NCI-H69 (cell line): ENCODE measurements at regions not wholly inside any gene's neighbourhood (a gene's known extent, or its start where the extent isn't known, plus 50 kb on each side); places are given as distances from the start of the nearest gene placed in this dataset.
"Not testable (repeated sequence)": the region's sequence is repeated elsewhere in the genome, so short reads cannot be mapped to it uniquely, and the experiment has no call there.

ENCODE experiments used
- DNase-seq: peaks from one replicate; lab custom pipeline; 2025; lab: John Stamatoyannopoulos, UW

DNA sequence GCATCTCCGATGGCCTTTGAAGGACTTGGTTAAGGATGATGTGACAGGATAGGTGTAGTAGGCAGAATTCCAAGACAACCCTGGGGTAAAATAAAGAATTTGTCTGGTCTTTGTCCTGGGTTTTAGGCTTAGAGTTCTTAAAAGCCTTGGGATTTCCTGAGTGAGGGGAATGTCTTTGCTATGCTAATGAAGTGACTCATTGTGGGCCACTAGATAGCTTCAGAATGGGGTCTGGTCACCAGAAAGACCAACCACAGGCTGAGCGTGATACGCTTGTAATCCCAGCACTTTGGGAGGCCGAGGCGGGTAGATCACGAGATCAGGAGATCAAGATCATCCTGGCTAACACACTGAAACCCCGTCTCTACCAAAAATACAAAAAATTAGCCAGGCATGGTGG lies 182.8 kb upstream of the TOX3 start:
- no peak for DNase-seq

DNA sequence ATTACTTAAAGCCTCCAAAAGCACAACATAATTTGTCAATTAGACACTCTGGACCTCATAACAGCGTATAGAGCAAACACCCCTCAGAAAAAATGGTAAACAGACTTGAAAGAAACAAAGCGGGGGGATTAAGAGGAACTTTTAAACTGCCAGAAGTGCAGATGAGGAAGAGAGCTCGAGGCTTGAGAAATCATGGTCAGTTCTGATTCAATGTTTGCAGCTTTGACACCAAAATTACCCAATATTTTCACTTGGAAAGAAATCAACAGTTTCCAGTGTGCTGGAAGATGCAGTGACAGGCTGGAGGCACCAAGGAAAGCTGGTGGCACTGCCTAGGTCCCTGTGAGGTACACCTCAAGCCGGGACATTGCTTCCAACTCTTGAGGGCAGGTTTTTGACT lies 180.9 kb upstream of the TOX3 start:
- DNase-seq = no peak

DNA sequence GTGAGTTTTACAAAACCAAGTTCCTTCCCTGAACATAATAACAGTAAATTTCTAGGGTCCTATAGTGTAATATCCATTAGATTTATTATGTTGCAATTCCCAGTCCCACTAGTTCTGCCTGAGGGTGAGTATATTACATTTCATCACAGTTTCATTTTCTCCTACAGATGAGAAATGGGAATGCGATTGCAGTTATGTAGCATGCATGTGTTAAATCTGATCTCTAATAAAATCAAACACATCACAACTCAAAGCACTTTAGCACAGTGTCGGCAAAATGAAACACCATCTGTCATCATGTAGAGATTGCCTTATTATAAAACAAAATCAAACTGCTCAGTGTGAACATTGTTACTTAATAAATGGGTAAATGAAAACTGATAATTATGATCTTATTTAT lies 180.5 kb upstream of the TOX3 start:
- DNase-seq = peak; percentile 80

DNA sequence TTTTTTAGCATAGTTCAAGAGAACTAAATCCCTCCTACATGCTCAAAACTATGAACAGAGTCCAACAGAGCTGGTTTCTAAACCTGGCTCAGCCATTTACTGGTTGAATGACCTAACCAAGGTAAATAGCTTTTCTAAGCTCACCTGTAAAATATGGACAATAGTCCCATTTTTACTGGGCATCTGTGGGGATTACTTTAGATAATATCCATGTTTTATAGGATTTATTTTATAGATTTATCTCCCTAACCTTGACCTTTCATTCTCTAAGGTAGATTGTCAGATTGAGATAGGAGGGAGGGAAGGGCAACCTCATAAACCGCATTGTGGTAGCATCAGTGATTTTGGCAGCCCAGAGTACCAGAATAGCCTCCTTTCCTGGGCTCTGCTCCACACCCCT lies 178.5 kb upstream of the TOX3 start:
- no peak for DNase-seq

DNA sequence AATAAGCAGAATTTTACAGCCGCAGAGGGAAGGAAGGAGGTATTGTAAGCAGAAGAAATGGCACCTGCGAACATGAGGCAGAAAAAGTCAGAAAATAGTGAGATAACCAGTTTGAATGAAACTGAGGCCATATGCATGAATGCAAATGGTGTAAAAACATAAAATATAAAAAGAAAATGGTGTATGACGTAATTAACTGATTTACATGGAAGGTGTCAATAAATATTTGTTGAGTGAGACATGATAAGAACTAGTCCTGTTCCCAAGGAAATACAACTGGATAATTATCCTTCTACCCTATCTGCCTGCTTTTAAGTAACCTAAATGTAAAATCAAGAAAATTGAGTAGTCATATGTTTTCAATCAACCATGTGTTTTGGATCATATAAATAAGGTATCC lies 178.1 kb upstream of the TOX3 start:
- no peak for DNase-seq

DNA sequence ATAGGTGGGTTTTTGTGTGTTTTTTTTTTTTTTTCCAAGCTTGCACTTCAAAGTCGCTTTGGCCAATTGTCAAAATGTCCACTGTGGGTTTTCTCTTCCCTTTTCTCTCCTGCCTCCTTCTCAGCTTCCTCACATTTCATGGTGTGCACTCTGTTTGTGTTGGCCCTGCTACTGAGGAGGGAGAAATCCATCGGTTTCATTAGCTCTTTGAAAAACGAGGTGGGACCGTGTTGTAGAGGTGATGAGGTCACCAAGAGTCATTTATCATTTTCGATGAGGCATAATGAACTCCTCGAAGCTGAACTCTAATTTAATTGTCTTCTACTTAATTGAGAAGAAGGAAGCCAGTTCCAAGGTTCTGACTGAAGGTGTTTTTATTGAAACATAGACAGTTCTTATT lies 174.4 kb upstream of the TOX3 start:
- peak; percentile 65 for DNase-seq

DNA sequence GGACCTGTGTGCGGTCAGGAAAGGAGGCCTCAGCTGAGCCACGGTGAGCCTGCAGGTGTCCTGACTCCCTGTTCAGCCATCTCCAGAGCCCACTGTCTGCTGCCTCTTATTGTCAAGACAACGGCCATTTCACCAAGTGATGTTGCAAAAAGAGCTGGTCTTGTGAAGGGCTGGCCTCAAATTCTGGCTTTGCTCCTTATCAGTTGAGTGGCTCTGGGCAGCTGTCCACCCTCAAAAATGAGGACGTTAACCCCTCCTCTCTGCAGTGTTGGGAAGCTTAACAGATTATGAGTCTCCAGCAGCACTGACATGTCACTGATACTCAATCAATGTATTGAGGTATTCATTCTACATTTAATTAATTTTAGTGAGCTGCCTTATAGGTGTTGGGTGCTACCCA lies 171.1 kb upstream of the TOX3 start:
- DNase-seq = no peak

DNA sequence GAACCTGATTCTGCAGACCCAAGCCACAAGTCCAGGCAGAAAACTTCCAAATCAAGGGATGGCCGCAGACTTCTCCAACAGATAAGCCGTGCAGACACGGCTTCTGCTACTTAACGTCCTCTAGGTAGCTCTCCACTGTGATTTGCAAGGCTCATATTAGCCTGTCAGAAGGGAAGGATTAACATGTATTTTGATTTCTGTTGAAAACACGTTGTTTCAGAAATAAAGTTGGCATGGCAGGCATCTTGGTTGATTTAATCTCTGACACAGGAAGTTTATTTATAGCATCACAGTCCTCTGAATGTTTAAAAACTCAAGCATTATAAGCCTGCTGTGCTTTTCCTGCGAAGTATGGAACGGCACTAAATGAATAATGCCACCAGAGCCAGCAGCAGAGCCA lies 166.8 kb upstream of the TOX3 start:
- no peak for DNase-seq

DNA sequence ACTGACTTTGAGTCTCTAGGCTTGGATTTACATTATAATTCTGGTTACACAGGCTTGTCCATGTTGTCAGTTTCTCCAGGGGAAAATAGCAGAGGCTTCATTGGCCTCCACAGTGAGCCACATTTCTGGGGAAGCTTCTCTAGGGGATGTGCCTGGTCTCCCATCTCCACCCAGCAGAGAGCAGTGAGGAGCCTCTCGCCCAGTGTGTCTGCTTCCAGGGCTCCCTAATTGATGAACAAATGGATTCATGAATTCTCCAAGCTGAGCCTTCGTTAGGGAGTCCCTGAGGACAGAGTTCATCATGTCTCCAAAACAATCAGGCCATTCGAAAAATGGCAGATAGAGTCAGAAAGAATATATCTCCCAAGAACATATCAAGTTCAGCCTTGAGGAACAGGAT lies 162.4 kb upstream of the TOX3 start:
- no peak for DNase-seq

DNA sequence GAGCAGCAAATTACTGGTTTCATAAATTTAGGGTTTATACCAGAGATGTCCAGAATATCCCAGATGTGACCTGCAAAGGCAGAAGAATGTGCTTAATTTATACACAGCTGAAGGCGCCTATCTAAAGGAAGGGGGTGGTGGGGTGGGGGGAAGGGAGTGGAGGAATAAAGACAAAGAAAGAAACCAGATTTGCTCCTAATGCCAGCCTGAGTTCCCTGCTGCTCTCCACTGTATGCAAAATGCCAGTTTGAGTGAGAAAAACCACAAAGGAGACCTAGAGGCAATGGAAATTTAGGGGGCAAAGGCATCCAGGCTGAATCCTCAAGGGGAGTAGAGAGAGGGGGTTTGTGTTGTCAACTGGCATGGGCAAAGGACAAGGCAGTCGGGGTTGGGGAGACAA lies 161.5 kb upstream of the TOX3 start:
- DNase-seq = no peak

DNA sequence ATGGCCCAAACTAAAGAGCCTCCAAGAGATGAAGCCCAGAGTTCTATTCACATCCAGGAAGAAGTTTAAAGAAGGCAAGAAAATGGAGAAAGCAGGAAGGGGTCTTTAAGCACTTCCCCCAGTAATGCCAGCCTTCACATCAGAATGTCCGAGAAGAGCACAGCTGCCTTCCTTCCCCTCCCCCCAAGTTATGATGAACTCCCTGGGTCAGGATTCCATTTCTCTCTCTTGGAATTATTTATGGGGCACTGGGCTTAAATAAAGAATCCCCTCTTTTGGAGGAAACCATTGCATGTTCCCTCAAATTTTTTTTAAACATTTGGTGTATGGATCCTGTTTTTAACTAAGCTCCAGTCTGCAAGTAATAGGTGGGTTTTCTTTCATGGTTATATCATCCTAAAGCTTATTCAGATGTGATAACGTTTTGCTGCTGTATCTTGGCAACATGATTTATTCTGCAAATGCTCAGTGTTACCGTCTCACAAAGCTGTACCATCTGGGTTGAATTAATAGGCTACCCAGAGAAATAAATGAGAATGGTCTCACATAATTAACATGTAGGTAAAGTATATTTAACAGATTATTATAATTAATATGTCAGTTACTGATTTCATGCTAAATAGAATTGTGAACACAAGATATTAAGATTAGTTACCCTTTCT lies 160.9 kb upstream of the TOX3 start:
- DNase-seq = peak; percentile 45

DNA sequence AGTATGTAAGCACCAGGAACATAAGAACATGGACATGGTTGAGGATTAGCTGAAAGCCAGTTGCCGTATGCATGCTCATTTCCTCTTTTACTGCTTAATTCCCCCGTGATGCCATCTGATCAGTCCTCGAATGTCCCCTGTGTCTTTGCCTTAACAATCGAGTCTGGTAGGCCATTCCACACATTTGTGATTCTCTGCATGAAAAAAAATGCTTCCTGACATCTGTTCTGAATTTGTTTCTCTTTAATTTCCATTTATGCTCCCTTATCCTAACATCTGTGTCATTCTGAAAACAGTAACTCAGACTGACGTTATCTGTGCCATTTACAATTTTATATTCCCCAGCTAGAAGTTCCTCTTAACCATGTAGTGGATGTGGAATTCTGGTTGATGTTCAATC lies 158.2 kb upstream of the TOX3 start:
- DNase-seq = no peak

DNA sequence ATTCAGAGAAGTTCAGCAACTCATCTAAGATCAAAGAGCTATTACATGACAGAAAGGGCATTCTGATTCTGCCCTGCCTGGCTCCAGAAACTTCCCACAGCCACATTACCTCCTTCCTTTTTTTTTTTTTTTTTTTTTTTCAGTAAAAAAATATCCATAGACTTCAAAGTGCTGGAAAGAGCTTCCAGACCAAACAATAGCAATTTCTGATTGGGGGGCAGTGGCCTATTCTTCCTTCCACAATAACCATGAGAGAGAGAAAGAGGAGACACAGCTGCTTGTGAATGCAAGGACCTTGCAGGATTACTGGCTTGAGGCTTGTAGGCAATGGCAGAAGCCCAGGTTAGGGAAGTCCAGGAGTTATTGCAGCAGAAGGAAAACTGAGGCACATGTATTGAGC lies 151.0 kb upstream of the TOX3 start:
- no peak for DNase-seq

DNA sequence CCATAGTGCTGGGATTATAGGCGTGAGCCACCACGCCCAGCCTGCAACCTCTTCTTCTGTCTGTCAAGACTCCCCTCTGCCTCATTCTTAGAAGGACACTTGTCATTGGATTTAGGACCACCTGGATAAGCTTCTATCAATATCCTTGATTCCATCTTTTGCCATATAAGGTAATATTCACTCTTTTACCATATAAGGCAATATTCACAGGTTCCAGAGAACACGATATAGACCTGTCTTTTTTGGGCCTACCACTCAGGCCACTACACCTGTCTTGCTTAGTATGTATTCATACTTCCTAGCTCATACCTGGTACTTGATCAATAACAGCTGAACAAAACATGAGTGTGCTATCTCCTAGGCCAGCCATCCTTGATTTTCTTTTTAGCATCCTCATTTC lies 149.2 kb upstream of the TOX3 start:
- DNase-seq = no peak

DNA sequence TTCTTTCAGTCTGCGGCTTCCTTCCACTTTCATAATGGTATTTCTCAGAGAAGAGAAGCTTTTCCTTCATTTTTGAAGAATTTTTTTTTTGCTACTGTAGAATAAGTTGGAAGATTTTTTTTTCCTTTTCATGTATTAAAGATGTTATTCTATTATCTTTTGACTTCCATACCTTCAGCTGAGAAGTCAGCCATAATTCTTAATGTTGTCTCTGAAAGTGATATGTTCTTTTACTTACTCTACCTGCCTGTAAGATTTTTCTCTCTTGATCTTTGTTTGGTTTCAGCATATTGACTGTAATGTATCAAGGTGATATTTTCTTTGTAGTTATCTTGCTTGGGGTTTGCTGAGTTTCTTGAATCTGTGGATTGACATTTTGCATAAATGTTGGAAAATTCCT lies 143.5 kb upstream of the TOX3 start:
- no peak for DNase-seq

DNA sequence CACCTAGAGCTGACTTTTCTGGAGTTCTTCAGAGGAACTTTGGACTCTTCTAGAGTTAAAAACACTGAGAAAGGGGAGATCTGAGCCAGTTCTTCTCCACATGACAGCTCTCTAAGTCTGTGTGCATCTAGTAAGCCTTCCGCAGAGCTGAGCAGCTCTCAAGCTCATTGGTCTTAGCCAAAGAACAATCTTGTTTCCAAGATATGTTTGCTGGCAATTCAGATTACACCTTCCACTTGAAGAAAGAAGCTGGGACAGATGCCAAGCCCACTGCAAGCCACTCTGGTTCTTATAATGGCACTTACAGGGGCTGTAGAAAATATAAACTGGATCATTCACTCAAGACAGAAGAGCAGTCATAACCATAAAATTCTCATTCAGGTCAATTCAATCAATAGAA lies 134.1 kb upstream of the TOX3 start:
- no peak for DNase-seq

DNA sequence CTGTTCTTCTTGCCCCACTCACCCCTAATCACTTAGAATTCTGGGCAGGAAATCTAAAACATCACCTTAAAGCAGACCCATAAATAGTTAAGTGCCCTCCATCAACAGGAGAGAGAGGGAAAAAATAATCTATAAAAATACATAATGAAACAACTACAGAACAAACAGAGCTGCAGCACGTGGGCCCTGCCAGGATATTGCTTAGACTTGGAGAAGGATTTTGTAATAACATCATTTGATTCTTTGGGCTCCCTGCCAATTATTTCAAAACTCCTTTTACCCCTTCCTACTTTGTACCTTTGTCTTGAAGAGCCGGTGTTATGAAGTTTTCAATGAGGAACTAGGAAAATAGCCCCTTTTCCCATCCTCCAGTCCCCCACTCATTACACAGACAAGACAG lies 130.6 kb upstream of the TOX3 start:
- DNase-seq = no peak

DNA sequence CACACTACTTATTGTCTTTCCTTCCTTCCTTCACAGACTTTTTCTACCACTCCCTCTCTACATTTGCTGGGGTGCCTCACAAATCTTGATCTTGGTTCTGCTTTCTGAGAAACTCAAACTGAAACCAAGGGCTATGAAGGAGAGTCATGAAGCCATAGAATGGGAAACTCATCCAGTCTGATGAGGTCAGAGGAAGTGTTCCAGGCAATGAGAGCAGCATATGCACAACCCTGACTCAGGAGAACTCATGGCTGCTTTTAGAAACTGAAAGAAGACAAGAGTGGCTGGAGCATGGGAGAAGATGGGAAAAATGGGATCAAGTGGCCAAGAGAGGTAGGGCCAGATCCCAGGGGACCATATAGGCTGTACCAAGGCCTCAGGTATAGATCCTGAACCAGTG lies 130.0 kb upstream of the TOX3 start:
- no peak for DNase-seq

DNA sequence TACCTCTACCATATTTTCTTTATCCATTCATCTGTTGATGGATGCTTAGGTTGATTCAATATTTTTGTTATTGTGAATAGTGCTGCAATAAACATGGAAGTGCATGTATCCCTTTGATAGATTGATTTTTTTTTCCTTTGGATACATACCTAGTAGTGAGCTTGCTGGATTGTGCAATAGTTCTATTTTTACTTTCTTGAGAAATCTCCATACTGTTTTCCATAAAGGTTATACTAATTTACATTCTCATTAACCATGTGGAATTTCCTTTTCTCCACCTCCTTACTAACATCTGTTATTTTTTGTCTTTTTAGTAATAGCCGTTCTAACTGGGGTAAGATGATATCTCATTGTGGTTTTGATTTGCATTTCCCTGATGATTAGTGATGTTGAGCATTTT lies 124.6 kb upstream of the TOX3 start:
- no peak for DNase-seq

DNA sequence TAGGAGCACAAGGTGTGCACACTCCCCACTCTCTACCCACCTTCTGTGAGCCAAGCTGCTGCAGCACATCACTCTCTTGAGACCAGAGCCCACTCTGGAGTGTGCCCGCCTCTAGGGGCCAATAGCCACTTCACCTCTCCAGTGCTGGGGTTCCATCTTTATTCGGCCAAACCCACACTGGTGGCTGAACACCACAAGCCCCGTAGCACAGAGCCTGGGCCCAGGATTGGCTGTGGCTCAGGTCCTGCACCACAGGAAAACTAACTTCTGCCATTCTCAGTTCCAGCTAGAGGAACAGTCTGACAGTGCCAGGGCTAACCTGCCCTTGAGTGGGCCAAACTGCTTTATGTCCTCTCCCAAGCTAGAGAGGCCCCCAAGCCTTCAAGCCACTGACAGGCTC lies 111.0 kb upstream of the TOX3 start:
- no peak for DNase-seq

DNA sequence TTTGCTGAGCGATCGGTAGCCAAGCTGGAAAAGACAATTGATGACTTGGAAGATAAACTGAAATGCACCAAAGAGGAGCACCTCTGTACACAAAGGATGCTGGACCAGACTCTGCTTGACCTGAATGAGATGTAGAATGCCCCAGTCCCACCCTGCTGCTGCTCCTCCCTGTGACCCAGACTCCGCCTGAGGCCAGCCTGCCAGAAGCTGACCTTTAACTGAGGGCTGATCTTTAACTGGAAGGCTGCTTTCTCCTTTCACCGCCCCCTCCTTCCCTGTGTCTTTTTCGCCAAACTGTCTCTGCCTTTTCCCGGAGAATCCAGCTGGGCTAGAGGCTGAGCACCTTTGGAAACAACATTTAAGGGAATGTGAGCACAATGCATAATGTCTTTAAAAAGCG lies 109.0 kb upstream of the TOX3 start:
- not testable (repeated sequence) for DNase-seq

DNA sequence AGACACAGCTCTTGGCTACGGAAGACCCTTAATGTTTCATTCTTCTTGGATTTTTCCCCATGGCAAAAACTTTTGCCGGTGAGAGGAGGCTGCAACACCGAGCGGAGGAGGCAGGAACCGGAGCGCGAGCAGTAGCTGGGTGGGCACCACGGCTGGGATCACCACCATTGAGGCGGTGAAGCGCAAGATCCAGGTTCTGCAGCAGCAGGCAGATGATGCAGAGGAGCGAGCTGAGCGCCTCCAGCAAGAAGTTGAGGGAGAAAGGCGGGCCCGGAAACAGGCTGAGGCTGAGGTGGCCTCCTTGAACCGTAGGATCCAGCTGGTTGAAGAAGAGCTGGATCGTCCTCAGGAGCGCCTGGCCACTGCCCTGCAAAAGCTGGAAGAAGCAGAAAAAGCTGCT lies 108.2 kb upstream of the TOX3 start:
- DNase-seq = not testable (repeated sequence)

DNA sequence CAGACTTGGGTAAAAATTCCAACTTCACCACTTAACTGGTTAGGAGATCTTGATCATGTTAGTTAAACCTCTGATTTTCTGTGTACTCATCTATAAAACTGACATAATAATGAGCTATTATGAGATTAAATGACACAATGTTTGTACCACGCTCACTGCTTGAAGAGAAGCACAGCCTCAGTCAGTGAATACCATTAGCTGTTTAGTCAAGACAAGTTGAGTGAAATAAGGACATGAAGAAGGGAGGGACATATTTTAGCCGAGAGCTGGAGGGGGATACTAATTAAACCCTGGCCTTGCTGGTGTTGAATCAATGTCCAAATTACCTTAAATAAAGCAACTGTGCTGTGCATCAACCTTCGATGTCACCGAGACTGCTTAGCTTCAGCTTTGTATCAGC lies 105.1 kb upstream of the TOX3 start:
- DNase-seq = peak; percentile 55

DNA sequence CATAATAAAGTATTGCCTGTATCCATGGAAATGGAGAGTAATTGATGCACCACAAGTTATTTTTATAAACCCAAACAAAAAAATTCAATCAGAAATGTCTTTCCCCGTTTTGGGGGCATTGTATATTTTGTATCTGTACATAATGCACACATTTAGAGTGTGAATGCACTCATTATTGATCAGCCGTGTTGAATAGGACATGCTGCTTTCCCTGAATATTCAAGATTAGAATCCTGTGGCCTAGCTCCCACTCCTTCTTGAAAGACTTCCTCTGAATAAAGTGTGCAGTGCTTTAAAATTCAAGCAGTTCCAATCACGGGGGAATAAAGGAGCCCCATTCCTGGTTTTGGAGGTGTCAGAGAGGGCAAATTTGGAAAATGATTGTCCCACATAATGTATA lies 103.8 kb upstream of the TOX3 start:
- no peak for DNase-seq

DNA sequence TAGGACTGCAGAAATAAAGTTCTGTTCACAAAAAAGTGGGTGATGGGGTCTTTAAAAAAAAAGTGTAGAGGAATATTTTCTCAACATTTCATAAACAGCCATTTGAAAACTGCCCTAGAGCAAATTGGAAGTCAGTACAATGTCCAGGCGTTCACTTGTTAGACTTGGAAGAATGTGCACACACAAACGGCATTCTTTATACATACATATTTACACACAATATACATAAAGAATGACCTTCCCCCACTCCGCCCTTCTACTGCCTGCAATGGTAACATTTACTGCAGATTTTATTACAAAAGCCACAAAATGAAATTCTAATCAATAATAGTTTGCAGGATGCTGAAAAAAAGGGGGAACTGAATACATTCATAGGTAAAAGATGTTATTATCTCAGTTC lies 103.4 kb upstream of the TOX3 start:
- DNase-seq = no peak
